Cardiac fibroblast (primary cell): ENCODE measurements at regions not wholly inside any gene's neighbourhood (a gene's known extent, or its start where the extent isn't known, plus 50 kb on each side); places are given as distances from the start of the nearest gene placed in this dataset.

Source experiments
- DNase-seq, 2 donors: peaks; one replicate each; pipeline versions ENCODE4 v3.0.0 to v3.0.0-alpha.2; 2010; ENCODE audit warnings: low read depth in 2 of 2
- H3K4me3 ChIP-seq, 2 donors: replicated peaks in 1 of 2; 1 replicate in 1 of 2; 2 replicates in 1 of 2; pipeline ENCODE4 v1.5.1; 2011; ENCODE audit warnings: low read depth in 2 of 2, low read length in 2 of 2, mild to moderate bottlenecking in 2 of 2, moderate library complexity in 1 of 2
- TF ChIP-seq, protein P1 (sequence below): IDR thresholded peaks from one replicate; pipeline ENCODE4 v1.5.1; 2011; ENCODE audit warnings: low read depth, mild to moderate bottlenecking, low read length, inconsistent platforms

DNA sequence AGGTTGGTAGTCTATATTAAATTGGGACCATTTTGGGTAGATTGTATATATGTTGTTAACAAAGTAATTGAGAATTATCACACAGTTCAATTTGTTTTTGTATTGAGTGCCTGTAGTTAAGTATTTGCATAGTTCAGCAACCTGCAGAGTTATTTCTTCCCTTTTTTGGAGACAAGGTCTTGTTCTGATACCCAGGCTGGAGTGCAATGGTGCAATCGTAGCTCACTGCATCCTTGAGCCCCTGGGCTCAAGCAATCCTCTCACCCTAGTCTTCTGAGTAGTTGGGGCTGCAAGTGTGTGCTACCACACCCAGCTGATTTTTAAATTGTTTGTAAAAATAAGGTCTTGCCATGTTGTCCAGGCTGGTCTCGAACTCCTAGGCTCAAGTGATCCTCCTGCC is 250.5 kb downstream of the UTRN start:
- TF ChIP-seq, protein P1, sequence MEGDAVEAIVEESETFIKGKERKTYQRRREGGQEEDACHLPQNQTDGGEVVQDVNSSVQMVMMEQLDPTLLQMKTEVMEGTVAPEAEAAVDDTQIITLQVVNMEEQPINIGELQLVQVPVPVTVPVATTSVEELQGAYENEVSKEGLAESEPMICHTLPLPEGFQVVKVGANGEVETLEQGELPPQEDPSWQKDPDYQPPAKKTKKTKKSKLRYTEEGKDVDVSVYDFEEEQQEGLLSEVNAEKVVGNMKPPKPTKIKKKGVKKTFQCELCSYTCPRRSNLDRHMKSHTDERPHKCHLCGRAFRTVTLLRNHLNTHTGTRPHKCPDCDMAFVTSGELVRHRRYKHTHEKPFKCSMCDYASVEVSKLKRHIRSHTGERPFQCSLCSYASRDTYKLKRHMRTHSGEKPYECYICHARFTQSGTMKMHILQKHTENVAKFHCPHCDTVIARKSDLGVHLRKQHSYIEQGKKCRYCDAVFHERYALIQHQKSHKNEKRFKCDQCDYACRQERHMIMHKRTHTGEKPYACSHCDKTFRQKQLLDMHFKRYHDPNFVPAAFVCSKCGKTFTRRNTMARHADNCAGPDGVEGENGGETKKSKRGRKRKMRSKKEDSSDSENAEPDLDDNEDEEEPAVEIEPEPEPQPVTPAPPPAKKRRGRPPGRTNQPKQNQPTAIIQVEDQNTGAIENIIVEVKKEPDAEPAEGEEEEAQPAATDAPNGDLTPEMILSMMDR = no peak
- no peak for DNase-seq
- H3K4me3 ChIP-seq = no peak overlapping the region

DNA sequence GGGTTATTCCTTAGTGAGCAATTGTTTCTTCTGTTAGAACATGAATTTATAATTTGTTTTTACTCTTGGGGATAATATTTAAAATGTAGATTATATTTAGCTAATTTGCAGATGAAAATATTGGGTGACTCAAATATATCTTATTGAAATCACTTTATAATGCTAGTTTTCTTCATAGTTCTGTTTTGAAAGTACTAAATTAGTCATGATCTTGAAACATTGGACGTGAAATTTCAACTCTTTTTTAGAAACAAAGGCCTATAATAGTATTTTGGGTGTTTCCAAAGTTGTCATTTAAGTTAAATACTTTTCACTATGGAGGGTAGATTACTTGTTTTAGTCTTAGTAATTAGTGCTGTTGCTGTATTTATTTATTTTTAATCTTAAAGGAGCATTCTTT is 250.9 kb downstream of the UTRN start:
- H3K4me3 ChIP-seq = no peak overlapping the region
- DNase-seq = no peak
- TF ChIP-seq, protein P1 = no peak

DNA sequence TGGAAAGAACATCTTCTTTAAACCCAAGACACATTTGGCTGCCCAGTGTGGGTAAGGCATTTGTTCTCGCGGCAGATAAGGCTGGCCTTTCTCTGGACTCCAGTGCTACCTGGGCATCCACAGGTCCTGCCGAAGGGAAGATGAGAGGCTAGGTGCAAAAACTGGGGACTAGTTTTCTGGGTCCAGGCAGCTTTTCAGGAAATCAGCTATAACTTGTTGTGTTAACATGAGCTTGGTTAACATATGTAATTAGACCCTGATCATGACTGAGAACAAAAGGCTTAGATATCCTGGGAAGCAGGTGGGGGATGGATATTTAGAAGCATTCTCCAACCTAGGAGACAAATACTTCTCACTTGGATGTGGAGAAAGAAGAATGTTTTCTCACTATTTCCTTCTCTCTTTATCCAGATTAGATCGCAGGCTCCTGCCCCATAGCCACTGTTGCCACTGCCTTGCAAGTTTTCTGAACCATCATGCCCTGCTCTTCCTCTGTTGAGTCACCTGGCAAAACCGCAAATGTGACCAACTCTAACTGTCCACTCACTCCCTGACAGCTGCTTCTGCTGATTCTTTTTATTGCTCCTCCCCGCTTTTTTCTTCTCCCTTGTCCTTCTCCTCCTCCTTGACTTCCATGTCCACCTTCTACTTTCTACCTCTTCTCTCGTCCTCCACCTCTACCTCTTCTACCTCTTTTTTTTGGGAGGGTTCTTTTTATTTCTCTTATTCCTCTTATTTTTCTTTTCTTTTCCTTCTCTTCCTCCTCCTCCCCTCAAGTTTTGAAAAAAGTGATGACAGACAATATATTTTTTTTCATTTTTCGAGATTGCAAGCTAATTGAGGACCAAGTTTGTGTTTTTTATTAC is 258.1 kb downstream of the UTRN start:
- peak; percentile 11 to 68 for DNase-seq
- TF ChIP-seq, protein P1 = no peak
- no peak overlapping the region for H3K4me3 ChIP-seq

DNA sequence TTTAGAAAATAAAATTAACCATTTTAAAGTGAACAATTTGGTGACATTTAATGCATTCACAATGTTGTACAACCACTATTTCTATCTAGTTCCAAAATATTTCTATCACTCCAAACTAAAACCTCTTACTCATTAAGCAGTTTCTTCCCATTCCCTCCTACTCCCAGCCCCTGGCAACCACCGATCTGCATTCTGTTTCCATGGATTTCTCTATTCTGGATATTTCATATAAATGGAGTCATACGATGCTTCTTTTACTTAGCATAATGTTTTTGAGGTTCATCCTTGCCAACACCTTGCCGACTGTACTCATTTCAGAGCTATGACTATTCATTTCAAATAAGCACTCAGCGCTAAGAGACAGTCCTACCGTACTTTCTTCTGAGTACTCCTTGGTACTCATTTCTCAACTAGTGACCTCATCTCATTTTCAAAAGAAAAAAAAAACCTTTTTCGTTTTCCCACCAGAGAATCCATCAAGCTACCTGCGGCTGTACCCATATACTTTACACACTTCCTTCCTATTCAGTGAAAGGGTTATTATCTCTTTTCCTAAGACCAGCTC is 259.2 kb downstream of the UTRN start:
- no peak for DNase-seq
- TF ChIP-seq, protein P1 = no peak
- H3K4me3 ChIP-seq = no peak overlapping the region

DNA sequence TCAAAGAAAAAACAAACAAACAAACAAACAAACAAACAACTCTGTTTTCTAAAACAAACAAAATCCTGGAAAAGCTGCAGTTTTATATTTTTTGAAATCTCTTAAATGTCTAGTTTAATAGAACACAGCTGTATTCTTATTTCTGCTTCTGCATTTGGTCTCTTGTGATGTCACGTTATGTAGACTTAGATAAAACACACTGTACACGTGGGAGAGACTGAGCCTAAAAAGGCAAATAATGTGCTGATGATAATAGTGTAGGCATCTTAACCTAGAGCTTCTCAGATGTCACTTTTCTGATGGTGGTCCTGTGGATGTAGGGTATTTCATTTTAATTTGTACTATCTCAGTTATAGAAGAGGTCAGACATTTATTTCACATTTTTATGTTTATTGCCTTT is 261.7 kb downstream of the UTRN start:
- H3K4me3 ChIP-seq = no peak overlapping the region
- TF ChIP-seq, protein P1 = no peak
- DNase-seq = no peak

DNA sequence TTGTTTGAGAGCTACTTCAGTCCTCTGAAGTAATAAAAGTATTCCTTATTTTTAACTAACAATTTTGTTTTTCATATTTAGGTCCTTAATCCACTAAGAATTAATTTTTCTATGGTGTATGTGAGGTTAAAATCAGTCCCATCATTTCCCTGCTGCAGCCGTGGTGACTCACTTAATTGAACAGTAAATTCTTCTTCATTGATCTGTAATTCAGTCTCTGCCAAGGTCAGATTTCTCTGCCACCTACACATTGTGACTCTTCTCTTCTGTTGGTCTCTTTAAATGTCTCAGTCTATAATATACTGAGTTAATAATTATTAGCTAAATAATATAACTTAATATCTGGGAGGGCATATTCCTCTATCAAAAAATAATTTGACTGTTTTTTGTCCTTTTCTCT is 262.3 kb downstream of the UTRN start:
- no peak for DNase-seq
- TF ChIP-seq, protein P1 = no peak
- H3K4me3 ChIP-seq = no peak overlapping the region
